SHP77 treated with DMSO at 0.1 percent for 48 hours (cell line): ENCODE measurements at regions not wholly inside any gene's neighbourhood (a gene's known extent, or its start where the extent isn't known, plus 50 kb on each side); places are given as distances from the start of the nearest gene placed in this dataset.

Experiments used
- DNase-seq: peaks from one replicate; lab custom pipeline; 2025; lab: John Stamatoyannopoulos, UW

DNA sequence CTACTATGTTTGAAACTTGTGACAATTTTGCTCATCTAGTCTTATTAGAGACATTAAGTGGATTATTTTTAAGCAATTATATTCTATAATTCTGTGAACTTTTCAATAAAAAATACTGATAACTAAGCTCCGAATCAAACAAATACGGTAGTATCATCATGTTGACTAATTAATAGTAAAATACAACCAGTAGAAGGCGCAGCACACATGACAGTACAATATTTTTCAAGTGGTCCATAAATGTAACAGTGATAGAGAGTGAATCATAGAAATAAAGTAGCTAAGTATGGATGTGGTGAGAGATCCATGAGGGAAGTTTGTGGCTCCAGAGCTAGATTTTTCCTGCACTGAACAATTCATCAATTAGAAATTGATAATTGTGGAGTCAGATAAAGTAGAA is 666.2 kb downstream of the KCTD8 start:
- DNase-seq = no peak

DNA sequence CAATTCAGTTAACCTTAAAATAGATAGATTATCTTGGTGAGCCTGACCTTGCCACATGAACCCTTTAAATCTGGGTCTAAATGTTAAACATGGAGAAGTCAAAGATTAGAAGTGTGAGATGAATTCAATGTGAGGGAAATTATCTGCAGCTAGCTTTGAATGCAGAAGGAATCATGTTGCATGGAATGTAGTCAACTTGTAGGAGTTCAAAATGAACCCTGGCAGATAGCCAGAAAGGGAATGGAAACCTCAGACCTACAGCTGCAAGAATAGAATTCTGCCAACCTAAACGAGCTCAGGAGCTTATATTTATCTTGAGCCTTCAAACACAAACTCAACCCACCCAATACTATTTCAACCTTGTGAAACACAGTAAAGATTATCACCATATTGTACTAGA is 632.5 kb downstream of the KCTD8 start:
- DNase-seq = no peak

DNA sequence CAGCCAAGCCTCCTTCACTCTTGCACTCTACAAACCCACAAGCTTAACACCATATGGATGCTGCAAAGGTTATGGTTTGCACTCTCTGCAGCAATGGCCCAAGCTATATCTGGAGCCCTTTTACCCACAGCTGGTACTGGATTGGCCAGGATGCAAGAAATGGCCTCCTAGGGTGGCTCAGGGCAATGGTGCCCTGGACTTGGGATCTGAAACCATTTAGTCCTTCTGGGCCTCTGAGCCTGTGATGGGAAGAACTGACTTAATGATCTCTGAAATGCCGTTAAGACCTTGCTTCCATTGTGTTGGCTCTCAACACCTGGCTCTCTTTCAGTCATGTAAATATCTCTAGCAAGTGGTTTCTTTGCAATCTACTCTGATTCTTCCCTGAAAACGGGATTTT is 626.0 kb downstream of the KCTD8 start:
- DNase-seq = no peak

DNA sequence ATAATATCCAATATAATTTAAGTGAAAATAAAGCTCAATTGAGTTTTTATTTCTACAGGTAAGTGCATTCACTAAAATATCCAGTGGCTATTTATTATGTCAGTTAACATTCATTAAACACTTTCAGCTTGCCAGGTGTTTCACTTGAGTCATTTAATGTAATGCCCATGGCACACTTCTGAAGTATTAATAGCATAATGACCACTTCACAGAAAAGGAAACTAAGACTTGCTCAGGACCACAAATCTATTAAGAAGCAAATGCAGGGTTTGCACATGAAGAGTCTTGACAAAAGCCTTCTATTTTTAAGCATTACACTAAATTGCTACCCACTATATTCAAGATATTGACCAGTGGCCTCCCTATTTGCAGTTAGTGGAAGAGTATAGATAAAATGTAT is 612.7 kb downstream of the KCTD8 start:
- DNase-seq = no peak

DNA sequence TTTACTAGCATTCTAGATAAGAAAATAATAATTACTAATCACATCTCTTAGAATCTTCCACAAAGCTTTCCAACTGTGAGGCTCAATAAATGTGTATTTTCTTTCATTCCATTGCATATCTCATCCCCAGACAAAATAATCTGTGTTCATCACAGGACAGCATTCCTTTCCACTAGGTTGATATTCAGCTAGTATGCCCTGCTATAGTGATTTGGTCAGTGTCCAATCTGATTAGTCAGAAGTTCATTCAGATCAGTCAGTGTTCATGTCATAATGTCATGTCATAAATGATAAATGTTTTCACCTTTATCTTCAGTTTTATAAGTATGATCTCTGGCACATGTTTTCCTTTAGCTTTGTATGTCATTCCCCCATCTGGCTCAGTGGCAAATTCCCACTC is 611.4 kb downstream of the KCTD8 start:
- DNase-seq = no peak

DNA sequence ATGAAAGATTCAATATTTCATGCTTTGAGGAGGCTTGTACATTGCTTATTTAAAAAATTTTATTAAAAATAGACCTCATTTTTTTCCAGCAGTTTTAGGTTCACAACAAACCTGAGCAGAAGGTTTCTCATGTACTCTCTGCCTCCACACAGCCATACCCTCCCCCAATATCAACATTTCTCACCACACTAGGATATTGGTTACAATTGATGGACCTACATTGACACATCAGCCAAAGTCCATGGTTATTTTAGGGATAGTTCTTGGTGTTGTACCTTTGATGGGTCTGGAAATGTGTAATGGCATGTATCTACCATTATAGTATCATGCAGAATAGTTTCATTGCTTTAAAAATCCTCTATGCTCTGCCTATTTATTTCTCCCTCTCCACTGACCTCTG is 611.0 kb downstream of the KCTD8 start:
- DNase-seq = no peak

DNA sequence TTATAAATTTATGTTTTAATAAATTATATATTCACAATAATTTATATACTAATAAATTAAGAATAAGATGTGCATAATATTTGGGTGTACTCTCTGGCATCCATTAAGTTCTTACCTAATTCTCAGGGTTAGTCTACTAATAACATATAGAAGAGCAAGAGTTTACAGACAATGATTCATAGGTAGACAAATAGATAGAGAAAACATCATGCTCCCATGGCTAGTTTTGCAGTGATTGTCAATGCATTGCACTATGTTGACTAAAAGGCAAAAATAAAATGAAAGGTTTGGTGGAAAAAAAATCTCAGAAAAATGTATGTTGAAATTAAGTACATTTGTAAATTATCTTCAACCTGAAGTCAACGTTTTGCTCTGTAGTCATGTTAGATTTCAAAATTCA is 606.0 kb downstream of the KCTD8 start:
- no peak for DNase-seq

DNA sequence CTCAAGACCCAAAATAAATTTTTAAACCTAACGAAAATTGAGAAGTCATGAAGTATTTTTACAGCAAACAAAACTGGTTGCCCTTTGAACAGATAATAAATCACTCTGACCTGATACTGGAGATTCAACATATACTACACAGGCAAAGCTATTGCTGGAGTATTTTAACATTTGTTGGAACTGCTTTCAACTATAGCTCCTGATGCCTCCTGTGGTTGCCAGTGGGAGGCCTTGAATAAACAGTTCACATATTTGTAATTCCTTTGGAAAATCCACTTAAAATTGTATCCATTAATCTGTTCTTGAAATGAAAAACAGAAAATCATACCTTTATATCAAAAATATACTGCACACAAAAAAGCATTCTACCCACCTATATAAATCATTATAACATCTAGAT is 605.1 kb downstream of the KCTD8 start:
- no peak for DNase-seq

DNA sequence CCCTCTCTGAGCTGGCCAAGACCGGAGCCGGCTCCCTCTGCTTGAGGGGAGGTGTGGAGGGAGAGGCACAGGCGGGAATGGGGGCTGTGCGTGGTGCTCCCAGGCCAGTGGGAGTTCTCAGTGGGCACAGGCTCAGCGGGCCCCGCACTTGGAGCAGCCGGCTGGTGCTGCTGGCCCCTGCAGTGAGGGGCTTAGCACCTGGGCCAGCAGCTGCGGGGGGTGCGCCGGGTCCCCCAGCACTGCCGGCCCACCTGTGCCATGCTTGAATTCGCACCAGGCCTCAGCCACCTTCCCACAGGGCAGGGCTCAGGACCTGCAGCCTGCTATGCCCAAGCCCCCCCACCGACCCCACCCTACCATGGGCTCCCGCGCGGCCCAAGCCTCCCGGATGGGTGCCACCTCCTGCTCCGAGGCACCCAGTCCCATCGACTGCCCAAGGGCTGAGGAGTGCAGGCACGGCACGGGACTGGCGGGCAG is 602.5 kb downstream of the KCTD8 start:
- no peak for DNase-seq

DNA sequence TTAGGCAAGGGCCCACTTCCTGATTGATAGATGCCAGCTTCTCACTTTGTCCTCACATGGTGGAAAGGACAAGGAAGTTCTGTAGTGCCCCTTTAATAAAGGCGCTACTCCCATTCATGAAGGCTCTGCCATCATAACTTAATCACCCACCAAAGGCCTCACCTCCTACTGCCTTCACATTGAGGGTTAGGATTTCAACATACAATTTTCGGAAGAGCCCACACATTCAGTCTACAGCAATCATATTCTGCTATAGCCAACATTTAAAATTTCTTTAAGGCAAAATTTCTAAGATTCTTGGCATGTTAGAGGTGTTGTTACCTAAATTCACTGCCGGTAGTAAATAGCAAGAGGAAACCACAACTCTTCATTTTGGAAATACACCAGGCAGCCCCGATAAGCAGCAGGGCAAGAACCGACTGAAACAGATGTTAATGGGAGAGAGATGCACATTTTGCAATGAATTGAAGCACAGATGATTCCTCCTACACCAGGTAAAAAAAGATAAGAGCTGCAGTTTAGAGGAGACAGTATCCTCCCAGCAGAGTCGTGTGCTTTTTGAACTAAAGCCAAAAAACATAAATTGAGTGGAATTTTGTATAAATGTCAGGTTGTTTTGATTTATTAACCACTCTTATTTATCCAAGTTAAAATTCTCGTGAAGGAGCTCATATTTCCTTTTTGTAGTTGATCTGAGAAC is 594.9 kb downstream of the KCTD8 start:
- DNase-seq = no peak

DNA sequence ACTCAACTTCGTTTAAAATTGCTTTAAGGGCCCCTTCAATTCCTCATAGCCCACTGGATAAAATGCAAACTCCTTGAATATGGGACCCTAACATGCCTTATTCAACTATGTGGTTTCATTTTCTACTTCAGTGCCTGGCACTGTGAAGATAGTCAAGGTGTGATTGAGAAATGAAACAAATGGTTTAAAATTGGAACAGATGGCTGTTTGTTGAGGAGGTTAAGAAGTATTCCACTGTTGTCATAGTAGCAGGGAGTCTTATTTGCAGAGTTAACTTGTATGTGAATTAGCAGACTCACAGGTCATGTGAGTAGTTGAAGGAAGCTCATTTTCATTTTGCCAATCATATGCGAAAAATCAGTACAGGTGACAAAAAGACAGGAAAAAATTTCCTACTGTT is 593.3 kb downstream of the KCTD8 start:
- no peak for DNase-seq

DNA sequence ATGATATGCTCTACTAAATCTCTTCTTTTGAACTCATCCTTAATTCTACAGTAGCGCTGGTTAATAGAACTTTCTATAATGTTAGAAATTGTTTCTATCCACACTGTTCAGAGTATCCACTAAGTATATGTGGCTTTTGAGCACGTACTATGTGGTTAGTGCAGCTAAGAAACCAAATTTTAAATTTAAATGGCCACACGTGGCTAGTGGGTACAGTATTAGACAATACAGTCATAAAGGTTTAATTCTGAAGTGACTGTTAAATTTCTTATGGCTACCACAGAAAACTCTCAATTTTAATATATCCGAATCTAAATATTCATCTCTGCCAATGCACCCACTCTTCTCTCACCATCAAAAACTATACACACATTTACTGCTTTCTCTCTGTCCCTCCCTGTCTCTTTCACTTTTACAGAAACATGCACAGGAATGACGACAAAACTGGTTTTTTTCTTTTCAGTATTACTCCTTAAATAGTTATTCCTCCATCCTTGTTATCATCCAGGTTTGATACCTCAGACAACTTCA is 583.9 kb downstream of the KCTD8 start:
- DNase-seq = no peak

DNA sequence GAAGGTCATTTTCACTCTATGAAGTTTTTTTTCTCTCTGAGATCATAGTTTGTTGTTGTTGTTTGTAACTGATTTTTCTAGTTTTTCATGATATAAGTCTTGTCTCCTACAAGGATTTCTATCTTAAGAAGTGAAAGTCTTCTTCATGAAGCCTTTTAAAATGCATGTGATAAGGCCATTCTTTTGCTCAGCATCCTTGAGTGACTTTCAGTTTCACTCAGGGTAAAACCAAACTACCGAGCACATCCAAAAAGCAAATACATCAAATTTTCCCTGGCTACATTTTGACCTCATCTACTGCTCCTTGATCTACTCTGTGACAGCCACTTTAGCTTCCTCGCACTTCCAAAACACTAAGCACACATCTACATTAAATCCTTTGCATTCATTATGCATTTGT is 580.7 kb downstream of the KCTD8 start:
- DNase-seq = no peak

DNA sequence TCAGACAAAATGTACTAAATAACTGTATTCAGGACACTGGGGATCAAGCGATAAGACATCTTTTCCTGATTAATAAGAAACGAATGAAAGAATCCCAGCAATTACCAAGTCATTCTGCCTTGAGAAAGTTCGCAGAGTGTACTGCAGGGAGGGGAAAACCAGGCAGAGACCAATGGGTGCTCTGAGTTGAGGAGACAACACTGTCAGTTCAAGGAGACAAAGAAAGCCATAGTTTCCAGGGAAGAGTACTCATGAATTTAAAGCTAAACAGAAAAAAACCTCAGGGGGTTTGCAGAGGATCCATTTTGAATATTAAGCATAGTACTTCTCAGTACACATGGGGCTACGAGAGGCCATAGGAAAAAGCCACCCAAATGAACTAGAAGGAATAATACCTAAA is 573.0 kb downstream of the KCTD8 start:
- no peak for DNase-seq

DNA sequence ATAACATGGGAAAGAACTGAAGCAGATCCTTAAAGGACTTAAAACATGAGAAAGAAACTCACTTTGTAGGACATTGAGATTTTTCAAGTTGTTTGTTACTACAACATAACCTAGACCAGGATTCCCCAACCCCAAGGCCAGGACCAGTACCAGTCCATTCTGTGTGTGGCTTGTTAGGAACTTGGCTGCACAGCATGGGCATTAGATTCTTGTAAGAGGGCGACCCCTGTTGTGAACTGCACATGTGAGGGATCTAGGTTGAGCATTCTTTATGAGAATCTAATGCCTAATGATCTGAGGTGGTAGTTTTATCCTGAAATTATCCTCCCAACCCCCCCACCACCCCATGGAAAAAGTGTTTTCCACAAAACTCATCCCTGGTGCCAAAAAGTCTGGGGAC is 566.1 kb downstream of the KCTD8 start:
- no peak for DNase-seq

DNA sequence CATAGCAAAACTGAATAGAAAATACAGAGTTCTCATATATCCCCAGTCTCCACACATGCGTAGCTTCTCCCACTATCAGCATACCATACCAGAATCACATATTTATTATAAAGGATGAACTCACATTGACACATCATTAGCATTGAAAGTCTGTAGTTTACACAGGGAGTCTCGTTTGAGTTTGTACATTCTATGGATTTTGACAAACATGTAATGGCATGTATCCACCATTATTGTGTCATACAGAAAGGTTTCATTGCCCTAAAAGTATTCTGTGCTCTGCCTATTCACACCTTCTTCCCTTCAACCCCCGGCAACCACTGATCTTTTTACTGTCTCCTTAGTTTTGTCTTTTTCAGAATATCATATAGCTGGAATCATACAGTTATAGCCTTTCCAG is 562.4 kb downstream of the KCTD8 start:
- DNase-seq = no peak

DNA sequence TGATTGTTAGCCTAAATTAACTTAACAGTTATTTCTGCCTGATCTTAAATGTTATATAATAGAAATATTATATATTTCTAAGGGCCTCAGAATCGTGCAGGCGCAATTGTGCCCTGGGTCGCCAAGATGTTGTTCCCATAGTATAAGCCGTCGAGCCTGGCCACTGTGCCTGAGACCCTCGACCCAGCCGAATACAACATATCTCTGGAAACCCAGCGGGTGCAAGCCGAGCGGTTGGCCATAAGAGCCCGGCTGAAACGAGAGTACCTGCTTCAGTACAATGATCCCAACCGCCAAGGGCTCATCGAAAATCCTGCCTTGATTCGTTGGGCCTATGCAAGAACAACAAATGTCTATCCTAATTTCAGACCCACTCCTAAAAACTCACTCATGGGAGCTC is 549.8 kb downstream of the KCTD8 start:
- no peak for DNase-seq

DNA sequence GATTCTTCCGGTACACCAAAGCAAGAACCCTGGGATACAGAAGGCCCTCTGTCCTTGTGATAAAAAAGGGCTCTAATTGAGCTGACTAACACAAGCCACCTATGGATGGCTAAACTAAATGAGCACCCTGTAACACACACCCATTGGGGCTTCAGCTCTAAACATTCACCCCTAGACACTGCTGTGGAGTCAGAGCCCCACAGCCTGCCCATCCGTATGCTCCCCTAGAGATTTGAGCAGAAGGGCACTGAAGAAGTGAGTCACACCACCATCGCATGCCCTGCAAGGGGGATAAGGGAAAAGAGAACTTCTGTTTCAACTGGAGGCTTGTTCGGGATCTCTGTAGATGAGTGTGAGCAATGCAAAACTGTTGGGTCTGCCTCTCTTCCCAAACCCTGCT is 545.2 kb downstream of the KCTD8 start:
- no peak for DNase-seq

DNA sequence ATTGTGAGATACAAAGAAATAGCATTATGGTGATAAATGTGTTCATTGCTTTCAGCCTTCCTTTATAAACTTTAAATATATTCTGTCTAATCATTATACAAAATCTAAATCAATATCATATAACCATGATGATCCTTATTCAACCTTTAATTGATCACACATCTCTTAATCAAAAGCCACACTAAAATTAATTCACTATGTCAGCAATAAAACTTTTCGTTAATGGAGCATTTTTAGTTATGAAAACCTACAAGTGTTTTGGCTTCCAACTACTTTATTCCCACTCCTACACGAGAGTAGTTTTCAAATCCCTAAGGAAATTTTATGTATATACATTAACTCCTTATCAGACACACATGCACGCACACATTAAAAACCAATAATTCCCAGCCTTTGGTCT is 530.2 kb downstream of the KCTD8 start:
- DNase-seq = no peak

DNA sequence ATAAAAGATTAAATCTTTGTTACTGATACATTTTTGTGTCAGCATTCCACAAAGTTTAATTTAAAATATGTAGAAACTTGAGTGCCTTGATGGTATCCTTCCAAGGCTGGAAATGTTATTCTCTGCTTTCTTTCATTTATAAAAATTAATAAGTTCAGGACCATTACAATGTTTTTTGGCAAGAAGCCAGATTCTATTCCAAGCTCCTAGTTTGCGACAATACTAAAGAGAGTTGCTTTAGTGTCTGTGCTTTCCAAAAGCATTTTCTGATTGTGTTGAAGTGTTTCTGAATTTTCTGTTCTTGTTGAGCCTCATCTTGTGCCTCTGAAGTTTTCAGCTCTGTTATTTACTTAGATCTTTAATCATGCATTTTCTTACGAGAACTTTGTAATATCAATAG is 516.2 kb downstream of the KCTD8 start:
- DNase-seq = no peak

DNA sequence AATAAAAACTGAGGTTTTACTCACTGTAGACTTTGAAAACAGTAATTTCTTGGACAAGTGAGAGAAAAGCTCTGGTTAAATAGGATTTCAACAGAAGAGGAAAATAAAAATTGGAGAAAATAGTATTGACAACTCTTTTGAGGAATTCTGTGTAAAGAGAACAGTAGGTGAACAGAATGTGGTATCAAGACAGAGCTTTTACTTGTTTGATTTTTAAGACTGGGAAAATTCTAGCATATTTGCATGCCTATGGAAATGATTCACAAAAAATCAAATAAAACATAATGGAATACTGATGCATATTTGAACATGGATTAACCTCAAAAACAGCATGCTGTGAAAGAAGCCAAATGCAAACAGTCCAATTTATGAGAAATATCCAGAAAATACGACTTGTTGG is 504.6 kb downstream of the KCTD8 start:
- no peak for DNase-seq

DNA sequence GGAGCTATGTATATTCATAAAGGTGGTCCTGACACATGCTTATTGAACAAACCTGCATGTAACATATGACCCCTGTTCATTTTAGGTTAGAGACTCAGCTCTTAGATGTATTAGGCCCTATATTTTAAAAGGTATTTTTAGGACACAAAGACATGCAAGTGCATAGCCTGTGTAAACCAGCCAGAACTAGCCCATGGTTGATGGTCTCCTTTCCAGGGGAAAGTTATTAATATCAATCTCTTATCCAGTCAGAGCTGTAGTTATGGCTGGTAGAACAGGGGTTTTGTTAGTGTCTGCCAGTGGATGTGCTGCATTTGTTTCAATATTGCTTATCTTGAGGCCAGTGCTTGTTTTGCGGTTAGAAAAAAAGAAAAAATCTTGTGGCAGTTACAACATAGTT is 488.6 kb downstream of the KCTD8 start:
- no peak for DNase-seq

DNA sequence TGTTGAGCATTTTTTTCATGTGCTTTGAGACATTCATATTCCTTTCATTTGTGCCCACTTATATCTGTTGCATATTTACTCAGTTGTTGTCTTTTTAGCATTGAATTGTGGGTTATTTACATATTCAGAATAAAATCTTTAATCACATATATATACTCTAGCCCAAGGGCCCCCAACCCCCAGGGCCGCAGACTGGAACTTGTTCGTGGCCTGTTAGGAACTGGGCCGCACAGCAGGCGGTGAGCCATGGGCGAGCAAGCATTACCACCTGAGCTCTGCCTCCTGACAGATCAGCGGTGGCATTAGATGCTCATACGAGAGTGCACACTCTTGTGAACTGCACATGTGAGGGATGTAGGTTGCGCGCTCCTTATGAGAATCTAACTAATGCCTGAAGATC is 480.6 kb downstream of the KCTD8 start:
- no peak for DNase-seq

DNA sequence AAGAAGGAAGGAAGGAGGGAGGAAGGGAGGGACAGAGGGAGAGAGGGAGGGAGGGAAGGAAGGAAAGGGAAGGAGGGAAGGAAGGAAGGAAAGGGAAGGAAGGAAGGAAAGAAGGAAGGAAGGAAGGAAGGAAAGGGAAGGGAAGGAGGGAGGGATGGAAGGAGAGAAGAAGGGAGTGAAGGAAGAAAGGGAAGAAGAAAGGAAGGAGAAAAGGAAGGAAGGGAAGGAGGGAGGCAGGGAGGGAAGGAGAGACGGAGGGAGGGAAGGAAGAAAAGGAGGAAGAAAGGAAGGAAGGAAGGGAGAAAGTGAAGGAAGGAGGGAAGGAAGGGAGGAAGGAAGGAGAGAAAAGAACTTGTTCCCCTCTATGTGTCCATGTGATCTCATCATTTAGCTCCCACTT is 465.0 kb downstream of the KCTD8 start:
- DNase-seq = no peak
